ENCODE measurements at regions not wholly inside any gene's neighbourhood (a gene's known extent, or its start where the extent isn't known, plus 50 kb on each side); places are given as distances from the start of the nearest gene placed in this dataset.

- TF ChIP-seq, protein P1, sequence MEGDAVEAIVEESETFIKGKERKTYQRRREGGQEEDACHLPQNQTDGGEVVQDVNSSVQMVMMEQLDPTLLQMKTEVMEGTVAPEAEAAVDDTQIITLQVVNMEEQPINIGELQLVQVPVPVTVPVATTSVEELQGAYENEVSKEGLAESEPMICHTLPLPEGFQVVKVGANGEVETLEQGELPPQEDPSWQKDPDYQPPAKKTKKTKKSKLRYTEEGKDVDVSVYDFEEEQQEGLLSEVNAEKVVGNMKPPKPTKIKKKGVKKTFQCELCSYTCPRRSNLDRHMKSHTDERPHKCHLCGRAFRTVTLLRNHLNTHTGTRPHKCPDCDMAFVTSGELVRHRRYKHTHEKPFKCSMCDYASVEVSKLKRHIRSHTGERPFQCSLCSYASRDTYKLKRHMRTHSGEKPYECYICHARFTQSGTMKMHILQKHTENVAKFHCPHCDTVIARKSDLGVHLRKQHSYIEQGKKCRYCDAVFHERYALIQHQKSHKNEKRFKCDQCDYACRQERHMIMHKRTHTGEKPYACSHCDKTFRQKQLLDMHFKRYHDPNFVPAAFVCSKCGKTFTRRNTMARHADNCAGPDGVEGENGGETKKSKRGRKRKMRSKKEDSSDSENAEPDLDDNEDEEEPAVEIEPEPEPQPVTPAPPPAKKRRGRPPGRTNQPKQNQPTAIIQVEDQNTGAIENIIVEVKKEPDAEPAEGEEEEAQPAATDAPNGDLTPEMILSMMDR (IDR thresholded peaks at IDR 0.05), result no peak
- TF ChIP-seq POLR2A (IDR thresholded peaks at IDR 0.05), result no peak
Observed at GRCh38 chr2:212832211-212833195, 293.9 kb upstream of the ERBB4 start.

Data from lower leg skin (tissue), 3 donors.